GM12892 (cell line): ENCODE measurements at regions not wholly inside any gene's neighbourhood (a gene's known extent, or its start where the extent isn't known, plus 50 kb on each side); places are given as distances from the start of the nearest gene placed in this dataset.

Experiments used
- POLR2A ChIP-seq: IDR thresholded peaks from 2 replicates; pipeline ENCODE4 v1.6.1; 2011; ENCODE audit warnings: low read depth, low read length, control low read depth
- POLR2AphosphoS5 ChIP-seq: IDR thresholded peaks from 2 replicates; pipeline ENCODE4 v1.6.1; 2011; ENCODE audit warnings: low read depth, low read length, control low read depth
- TAF1 ChIP-seq: IDR thresholded peaks from 2 replicates; pipeline ENCODE4 v1.6.1; 2011; ENCODE audit warnings: low read depth, mild to moderate bottlenecking, control low read depth, low read length, borderline replicate concordance

GRCh38 chr10:111475720-111476119 is 398.9 kb downstream of the ADRA2A start:
- no peak for TF ChIP-seq POLR2A
- TF ChIP-seq TAF1: no peak
- TF ChIP-seq POLR2AphosphoS5: no peak
